ENCODE measurements at regions not wholly inside any gene's neighbourhood (a gene's known extent, or its start where the extent isn't known, plus 50 kb on each side); places are given as distances from the start of the nearest gene placed in this dataset.

GRCh38 chr16:13426269-13426668 lies 493.7 kb upstream of the ERCC4 start:
- Mint-ChIP-seq H3K27ac (no peak overlapping the region), H3K27me3 (ENCODE audit: low read depth) (no peaks in the 10 kb centered on the region), H3K4me3 (ENCODE audit: low read depth) (no peak overlapping the region), H3K4me1 (ENCODE audit: low read depth) (no peaks in the 10 kb centered on the region), H3K9me3 (peaks cover 3% of the 10 kb centered on the region), H3K36me3 (ENCODE audit: low read depth) (no peaks in the 10 kb centered on the region)
- intact Hi-C loops (cut with micrococcal nuclease), result no loop called here
- DNase-seq (ENCODE audit: low spot score), result no peak

- Mint-ChIP-seq H3K36me3 (ENCODE audit: low read depth) (no peaks in the 10 kb centered on the region), H3K27me3 (ENCODE audit: low read depth) (no peaks in the 10 kb centered on the region), H3K27ac (no peak overlapping the region), H3K9me3 (peaks cover 3% of the 10 kb centered on the region), H3K4me1 (ENCODE audit: low read depth) (no peaks in the 10 kb centered on the region), H3K4me3 (ENCODE audit: low read depth) (no peak overlapping the region)
- DNase-seq (ENCODE audit: low spot score), result no peak
- intact Hi-C loops (cut with micrococcal nuclease), result no loop called here
Measured at GRCh38 chr16:13426736-13427135, 493.2 kb upstream of the ERCC4 start.

GRCh38 chr16:13427943-13428342 lies 492.0 kb upstream of the ERCC4 start:
- no peaks in the 10 kb centered on the region for H3K4me1 Mint-ChIP-seq (ENCODE audit: low read depth)
- no peaks in the 10 kb centered on the region for H3K27me3 Mint-ChIP-seq (ENCODE audit: low read depth)
- peaks cover 3% of the 10 kb centered on the region for H3K9me3 Mint-ChIP-seq
- H3K4me3 Mint-ChIP-seq (ENCODE audit: low read depth), result no peak overlapping the region
- DNase-seq (ENCODE audit: low spot score), result no peak
- no peaks in the 10 kb centered on the region for H3K36me3 Mint-ChIP-seq (ENCODE audit: low read depth)
- intact Hi-C loops (cut with micrococcal nuclease), result no loop called here
- no peak overlapping the region for H3K27ac Mint-ChIP-seq

GRCh38 chr16:13429416-13429815 lies 490.5 kb upstream of the ERCC4 start:
- Mint-ChIP-seq H3K27ac (no peak overlapping the region), H3K4me1 (ENCODE audit: low read depth) (no peaks in the 10 kb centered on the region), H3K4me3 (ENCODE audit: low read depth) (no peak overlapping the region), H3K9me3 (no peaks in the 10 kb centered on the region), H3K36me3 (ENCODE audit: low read depth) (no peaks in the 10 kb centered on the region), H3K27me3 (ENCODE audit: low read depth) (no peaks in the 10 kb centered on the region)
- DNase-seq (ENCODE audit: low spot score), result no peak
- intact Hi-C loops (cut with micrococcal nuclease), result no loop called here

GRCh38 chr16:13435415-13435814 lies 484.5 kb upstream of the ERCC4 start:
- Mint-ChIP-seq H3K4me3 (ENCODE audit: low read depth) (no peak overlapping the region), H3K27me3 (ENCODE audit: low read depth) (no peaks in the 10 kb centered on the region), H3K4me1 (ENCODE audit: low read depth) (no peaks in the 10 kb centered on the region), H3K9me3 (no peaks in the 10 kb centered on the region), H3K27ac (no peak overlapping the region), H3K36me3 (ENCODE audit: low read depth) (no peaks in the 10 kb centered on the region)
- intact Hi-C loops (cut with micrococcal nuclease), result no loop called here
- DNase-seq (ENCODE audit: low spot score), result no peak

GRCh38 chr16:13435873-13436474 lies 484.0 kb upstream of the ERCC4 start:
- no peak for DNase-seq (ENCODE audit: low spot score)
- intact Hi-C loops (cut with micrococcal nuclease), result no loop called here
- H3K36me3 Mint-ChIP-seq (ENCODE audit: low read depth), result no peaks in the 10 kb centered on the region
- no peak overlapping the region for H3K27ac Mint-ChIP-seq
- H3K9me3 Mint-ChIP-seq, result no peaks in the 10 kb centered on the region
- H3K4me1 Mint-ChIP-seq (ENCODE audit: low read depth), result no peaks in the 10 kb centered on the region
- no peaks in the 10 kb centered on the region for H3K27me3 Mint-ChIP-seq (ENCODE audit: low read depth)
- H3K4me3 Mint-ChIP-seq (ENCODE audit: low read depth), result no peak overlapping the region

GRCh38 chr16:13436641-13437412 lies 483.1 kb upstream of the ERCC4 start:
- no peaks in the 10 kb centered on the region for H3K4me1 Mint-ChIP-seq (ENCODE audit: low read depth)
- intact Hi-C loops (cut with micrococcal nuclease), result no loop called here
- no peak overlapping the region for H3K27ac Mint-ChIP-seq
- DNase-seq (ENCODE audit: low spot score), result no peak
- H3K27me3 Mint-ChIP-seq (ENCODE audit: low read depth), result no peaks in the 10 kb centered on the region
- no peak overlapping the region for H3K4me3 Mint-ChIP-seq (ENCODE audit: low read depth)
- H3K9me3 Mint-ChIP-seq, result no peaks in the 10 kb centered on the region
- H3K36me3 Mint-ChIP-seq (ENCODE audit: low read depth), result no peaks in the 10 kb centered on the region

- no peaks in the 10 kb centered on the region for H3K27me3 Mint-ChIP-seq (ENCODE audit: low read depth)
- H3K4me3 Mint-ChIP-seq (ENCODE audit: low read depth), result no peak overlapping the region
- H3K27ac Mint-ChIP-seq, result no peak overlapping the region
- H3K36me3 Mint-ChIP-seq (ENCODE audit: low read depth), result no peaks in the 10 kb centered on the region
- no peaks in the 10 kb centered on the region for H3K4me1 Mint-ChIP-seq (ENCODE audit: low read depth)
- DNase-seq (ENCODE audit: low spot score), result no peak
- H3K9me3 Mint-ChIP-seq, result no peaks in the 10 kb centered on the region
- intact Hi-C loops (cut with micrococcal nuclease), result no loop called here
Measured at GRCh38 chr16:13437413-13437795, 482.6 kb upstream of the ERCC4 start.

GRCh38 chr16:13438064-13438463 lies 481.9 kb upstream of the ERCC4 start:
- no peaks in the 10 kb centered on the region for H3K9me3 Mint-ChIP-seq
- no peaks in the 10 kb centered on the region for H3K36me3 Mint-ChIP-seq (ENCODE audit: low read depth)
- H3K27ac Mint-ChIP-seq, result no peak overlapping the region
- DNase-seq (ENCODE audit: low spot score), result no peak
- H3K27me3 Mint-ChIP-seq (ENCODE audit: low read depth), result no peaks in the 10 kb centered on the region
- H3K4me1 Mint-ChIP-seq (ENCODE audit: low read depth), result no peaks in the 10 kb centered on the region
- H3K4me3 Mint-ChIP-seq (ENCODE audit: low read depth), result no peak overlapping the region
- intact Hi-C loops (cut with micrococcal nuclease), result no loop called here

- Mint-ChIP-seq H3K4me3 (ENCODE audit: low read depth) (no peak overlapping the region), H3K36me3 (ENCODE audit: low read depth) (no peaks in the 10 kb centered on the region), H3K27ac (no peak overlapping the region), H3K9me3 (no peaks in the 10 kb centered on the region), H3K27me3 (ENCODE audit: low read depth) (no peaks in the 10 kb centered on the region), H3K4me1 (ENCODE audit: low read depth) (no peaks in the 10 kb centered on the region)
- intact Hi-C loops (cut with micrococcal nuclease), result no loop called here
- no peak for DNase-seq (ENCODE audit: low spot score)
Measured at GRCh38 chr16:13439766-13440165, 480.2 kb upstream of the ERCC4 start.

- no peak for DNase-seq (ENCODE audit: low spot score)
- Mint-ChIP-seq H3K9me3 (no peaks in the 10 kb centered on the region), H3K27ac (no peak overlapping the region), H3K4me3 (ENCODE audit: low read depth) (no peak overlapping the region), H3K36me3 (ENCODE audit: low read depth) (no peaks in the 10 kb centered on the region), H3K4me1 (ENCODE audit: low read depth) (no peaks in the 10 kb centered on the region), H3K27me3 (ENCODE audit: low read depth) (no peaks in the 10 kb centered on the region)
- intact Hi-C loops (cut with micrococcal nuclease), result no loop called here
Measured at GRCh38 chr16:13441675-13442074, 478.3 kb upstream of the ERCC4 start.

GRCh38 chr16:13448346-13448745 lies 471.6 kb upstream of the ERCC4 start:
- Mint-ChIP-seq H3K27me3 (ENCODE audit: low read depth) (no peaks in the 10 kb centered on the region), H3K9me3 (no peaks in the 10 kb centered on the region), H3K4me1 (ENCODE audit: low read depth) (no peaks in the 10 kb centered on the region), H3K4me3 (ENCODE audit: low read depth) (no peak overlapping the region), H3K36me3 (ENCODE audit: low read depth) (no peaks in the 10 kb centered on the region), H3K27ac (no peak overlapping the region)
- intact Hi-C loops (cut with micrococcal nuclease), result no loop called here
- DNase-seq (ENCODE audit: low spot score), result no peak

- Mint-ChIP-seq H3K36me3 (ENCODE audit: low read depth) (no peaks in the 10 kb centered on the region), H3K9me3 (no peaks in the 10 kb centered on the region), H3K27ac (no peak overlapping the region), H3K4me3 (ENCODE audit: low read depth) (no peak overlapping the region), H3K27me3 (ENCODE audit: low read depth) (no peaks in the 10 kb centered on the region), H3K4me1 (ENCODE audit: low read depth) (no peaks in the 10 kb centered on the region)
- no peak for DNase-seq (ENCODE audit: low spot score)
- intact Hi-C loops (cut with micrococcal nuclease), result loop anchor here (10.0 kb wide), 1 partner anchor 1359 kb away; no protein-coding TSS in a partner anchor
Measured at GRCh38 chr16:13453325-13453724, 466.6 kb upstream of the ERCC4 start.
